CD4-positive, alpha-beta T cell (primary cell): ENCODE measurements at regions not wholly inside any gene's neighbourhood (a gene's known extent, or its start where the extent isn't known, plus 50 kb on each side); places are given as distances from the start of the nearest gene placed in this dataset.

Experiments
- ATAC-seq: fragments of 200-7000 bp; cut with Tn5 transposase; one replicate; pipeline ENCODE4 v1.10.0; 2022; ENCODE audit warnings: mild to moderate bottlenecking; ENCODE audit not compliant: poor library complexity
- CTCF ChIA-PET: fragments of 350-600 bp; sonication (Branson Sonifier 250); formaldehyde crosslinking; loops from one replicate; lab custom pipeline; 2021; ENCODE audit warnings: antibody characterized with exemption, inconsistent platforms; lab: Charles Lee
- POLR2A ChIA-PET: fragments of 350-600 bp; sonication (Branson Sonifier 250); formaldehyde crosslinking; loops from one replicate; lab custom pipeline; 2021; ENCODE audit warnings: antibody characterized with exemption, inconsistent platforms; lab: Charles Lee
- DNase-seq, 14 experiments: peaks; one replicate each; pipeline ENCODE4 v3.0.0-alpha.2; 2013 to 2020; ENCODE audit warnings: mixed read lengths in 2 of 14
- H3K27ac ChIP-seq, 2 donors: one replicate each; pipeline versions ENCODE4 v1.5.1 to v1.7.0; 2013; ENCODE audit warnings: low read length in 2 of 2, low read depth in 1 of 2, mild to moderate bottlenecking in 1 of 2
- H3K27me3 ChIP-seq, 2 experiments: 1 replicate in 1 of 2; 2 replicates in 1 of 2; pipeline versions ENCODE4 v1.6.1 to v1.7.0; 2013; ENCODE audit warnings: low read length in 2 of 2, control low read depth in 1 of 2, mild to moderate bottlenecking in 1 of 2, moderate library complexity in 1 of 2; ENCODE audit not compliant: insufficient read depth in 2 of 2, control insufficient read depth in 1 of 2
- H3K36me3 ChIP-seq: one replicate; pipeline ENCODE4 v1.6.1; 2013; ENCODE audit warnings: low read length, control low read depth; ENCODE audit not compliant: insufficient read depth
- H3K4me1 ChIP-seq: one replicate; pipeline ENCODE4 v1.6.1; 2013; ENCODE audit warnings: low read length, control low read depth; ENCODE audit not compliant: insufficient read depth
- H3K4me3 ChIP-seq: one replicate; pipeline ENCODE4 v1.5.1; 2013; ENCODE audit warnings: mild to moderate bottlenecking, low read length, moderate library complexity
- H3K9me3 ChIP-seq, 2 experiments: 1 replicate in 1 of 2; 2 replicates in 1 of 2; pipeline versions ENCODE4 v1.6.1 to v1.7.0; 2013; ENCODE audit warnings: low read length in 2 of 2, mild to moderate bottlenecking in 2 of 2, control low read depth in 1 of 2, moderate library complexity in 1 of 2; ENCODE audit not compliant: control insufficient read depth in 1 of 2, insufficient read depth in 1 of 2
- H3K27ac Mint-ChIP-seq: one replicate; pipeline ENCODE4 v1.8.0; 2020; ENCODE audit warnings: mixed read lengths
- H3K27me3 Mint-ChIP-seq: one replicate; pipeline ENCODE4 v1.8.0; 2021; ENCODE audit warnings: mixed read lengths
- H3K36me3 Mint-ChIP-seq: one replicate; pipeline ENCODE4 v1.8.0; 2021; ENCODE audit warnings: low read depth, mixed read lengths
- H3K4me1 Mint-ChIP-seq: one replicate; pipeline ENCODE4 v1.8.0; 2021; ENCODE audit warnings: low read depth, mixed read lengths
- H3K4me3 Mint-ChIP-seq: one replicate; pipeline ENCODE4 v1.8.0; 2020; ENCODE audit warnings: mild to moderate bottlenecking, mixed read lengths
- H3K9me3 Mint-ChIP-seq: one replicate; pipeline ENCODE4 v1.8.0; 2020; ENCODE audit warnings: mixed read lengths
- CTCF ChIP-seq: fragments of 200-600 bp; IDR thresholded peaks from one replicate; pipeline ENCODE4 v1.8.0; 2022; ENCODE audit warnings: antibody characterized with exemption, mild to moderate bottlenecking
- intact Hi-C, 2 experiments: fragments of 100-400 bp; cut with DNase I in 1 of 2; cut with micrococcal nuclease in 1 of 2; formaldehyde crosslinking; loops; one replicate each; pipeline versions ENCODE4 v1.15.1 to v1.9.0; 2023 to 2025; cut with DNase I, micrococcal nuclease

DNA sequence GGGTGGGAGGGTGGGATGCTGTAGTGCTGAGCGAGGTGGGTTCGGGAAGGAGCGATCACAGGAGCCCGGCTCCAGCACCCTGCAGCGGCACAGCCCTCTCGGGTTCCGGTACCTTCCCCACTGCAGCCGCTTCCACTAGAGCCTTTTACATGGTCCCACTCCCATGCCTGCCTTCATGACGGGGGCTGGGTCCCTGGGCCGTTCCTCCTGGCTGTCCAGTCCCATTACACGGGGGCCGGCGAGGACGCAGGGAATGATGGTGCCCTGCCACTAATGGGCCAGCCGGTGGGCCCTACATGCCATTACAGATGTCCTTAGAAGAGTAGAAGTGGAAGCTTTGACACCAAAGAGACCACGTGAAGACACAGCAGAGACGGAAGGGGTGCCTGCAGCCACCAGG is 104.6 kb upstream of the PPP1R26 start:
- ChIA-PET CTCF (no interaction called here), POLR2A (no interaction called here)
- ATAC-seq (no peak), DNase-seq (no peak)
- no peaks in the 10 kb centered on the region for H3K27me3 Mint-ChIP-seq
- Histone ChIP-seq H3K4me3 (no peak overlapping the region), H3K4me1 (no peaks in the 10 kb centered on the region), H3K9me3 (peaks cover 0 to 8% of the 10 kb centered on the region in 2 experiments), H3K36me3 (no peaks in the 10 kb centered on the region), H3K27ac (no peak overlapping the region), H3K27me3 (peaks cover 0 to 2% of the 10 kb centered on the region in 2 experiments)
- intact Hi-C loops: no loop called here
- H3K4me1 Mint-ChIP-seq: no peaks in the 10 kb centered on the region
- no peak overlapping the region for H3K4me3 Mint-ChIP-seq
- H3K27ac Mint-ChIP-seq: no peak overlapping the region
- H3K36me3 Mint-ChIP-seq: no peaks in the 10 kb centered on the region
- H3K9me3 Mint-ChIP-seq: no peaks in the 10 kb centered on the region
- TF ChIP-seq CTCF: no peak

GRCh38 chr9:135376511-135377265 is 102.9 kb upstream of the PPP1R26 start:
- TF ChIP-seq CTCF: no peak
- H3K9me3 ChIP-seq: peaks cover 0 to 8% of the 10 kb centered on the region in 2 experiments
- CTCF ChIA-PET: no interaction called here
- Mint-ChIP-seq H3K27ac (no peak overlapping the region), H3K9me3 (no peaks in the 10 kb centered on the region), H3K4me3 (no peak overlapping the region), H3K4me1 (no peaks in the 10 kb centered on the region), H3K36me3 (no peaks in the 10 kb centered on the region), H3K27me3 (no peaks in the 10 kb centered on the region)
- H3K27me3 ChIP-seq: peaks cover 0 to 2% of the 10 kb centered on the region in 2 experiments
- H3K4me3 ChIP-seq: no peak overlapping the region
- no peak for ATAC-seq
- H3K36me3 ChIP-seq: no peaks in the 10 kb centered on the region
- POLR2A ChIA-PET: no interaction called here
- H3K4me1 ChIP-seq: no peaks in the 10 kb centered on the region
- intact Hi-C loops: no loop called here
- no peak overlapping the region for H3K27ac ChIP-seq
- no peak for DNase-seq

- POLR2A ChIA-PET: no interaction called here
- intact Hi-C loops: no loop called here
- H3K36me3 Mint-ChIP-seq: no peaks in the 10 kb centered on the region
- Histone ChIP-seq H3K4me1 (no peaks in the 10 kb centered on the region), H3K27me3 (no peaks in the 10 kb centered on the region), H3K4me3 (no peak overlapping the region), H3K36me3 (no peaks in the 10 kb centered on the region), H3K27ac (no peak overlapping the region), H3K9me3 (peaks cover 0 to 11% of the 10 kb centered on the region in 2 experiments)
- CTCF ChIA-PET: no interaction called here
- no peaks in the 10 kb centered on the region for H3K27me3 Mint-ChIP-seq
- ATAC-seq (no peak), DNase-seq (no peak)
- no peak overlapping the region for H3K4me3 Mint-ChIP-seq
- no peaks in the 10 kb centered on the region for H3K9me3 Mint-ChIP-seq
- TF ChIP-seq CTCF: no peak
- H3K27ac Mint-ChIP-seq: no peak overlapping the region
- H3K4me1 Mint-ChIP-seq: no peaks in the 10 kb centered on the region
These were observed 102.2 kb upstream of the PPP1R26 start for GRCh38 chr9:135377431-135377830.
